ENCODE measurements at regions not wholly inside any gene's neighbourhood (a gene's known extent, or its start where the extent isn't known, plus 50 kb on each side); places are given as distances from the start of the nearest gene placed in this dataset.
A peak's percentile ranks its signal among the peaks of the same experiment; 100 is the strongest.

GRCh38 chr1:73617145-73617544, 580.8 kb downstream of the LRRIQ3 start:
- no peak for DNase-seq (ENCODE audit: low read depth, low spot score)
- in situ Hi-C loops (cut with HindIII; ENCODE audit: low pct_unique_long_range_greater_than_20kb, low sequenced_read_pairs) = no loop called here

DNA sequence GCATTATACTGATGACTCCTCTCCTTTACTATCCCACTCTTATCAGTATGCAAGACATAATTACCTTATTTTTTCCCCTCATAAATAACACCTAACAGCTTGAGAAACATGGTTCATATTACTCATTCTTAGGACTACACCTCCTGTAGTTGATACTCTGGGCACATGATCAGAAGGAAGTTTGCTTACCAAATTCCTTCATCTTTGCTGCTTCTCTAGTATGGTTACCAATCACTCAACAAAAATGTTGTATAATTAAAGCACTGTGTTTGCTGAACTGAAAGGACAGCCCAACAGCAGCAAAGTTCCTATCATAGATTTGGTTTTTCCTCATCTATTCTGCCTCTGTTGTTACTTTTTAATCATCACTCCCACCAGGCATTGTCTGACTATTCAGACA, 586.3 kb downstream of the LRRIQ3 start:
- DNase-seq (ENCODE audit: low read depth, low spot score) = no peak
- in situ Hi-C loops (cut with HindIII; ENCODE audit: low pct_unique_long_range_greater_than_20kb, low sequenced_read_pairs) = no loop called here

GRCh38 chr1:73604739-73605138, 593.2 kb downstream of the LRRIQ3 start:
- in situ Hi-C loops (cut with HindIII; ENCODE audit: low pct_unique_long_range_greater_than_20kb, low sequenced_read_pairs) = no loop called here
- DNase-seq (ENCODE audit: low read depth, low spot score) = peak; percentile 84

DNA sequence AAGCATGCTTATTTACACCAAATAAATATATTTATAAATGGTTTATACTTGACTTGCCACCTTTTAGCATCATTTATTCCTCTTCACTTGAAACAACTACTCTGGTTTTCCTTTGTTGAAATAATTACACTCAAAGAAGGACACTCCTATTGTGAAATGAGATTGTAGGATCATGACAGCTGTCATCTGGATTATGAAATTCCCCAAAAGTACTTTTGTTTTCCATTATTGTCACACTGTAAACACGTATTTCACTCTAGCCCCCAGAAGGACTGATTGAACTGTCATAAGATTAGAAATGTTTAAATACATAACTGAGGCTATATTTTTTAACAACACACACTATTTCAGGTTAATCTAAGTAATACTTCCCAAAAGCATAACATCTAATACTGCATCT, 593.8 kb downstream of the LRRIQ3 start:
- no peak for DNase-seq (ENCODE audit: low read depth, low spot score)
- in situ Hi-C loops (cut with HindIII; ENCODE audit: low pct_unique_long_range_greater_than_20kb, low sequenced_read_pairs) = no loop called here

DNA sequence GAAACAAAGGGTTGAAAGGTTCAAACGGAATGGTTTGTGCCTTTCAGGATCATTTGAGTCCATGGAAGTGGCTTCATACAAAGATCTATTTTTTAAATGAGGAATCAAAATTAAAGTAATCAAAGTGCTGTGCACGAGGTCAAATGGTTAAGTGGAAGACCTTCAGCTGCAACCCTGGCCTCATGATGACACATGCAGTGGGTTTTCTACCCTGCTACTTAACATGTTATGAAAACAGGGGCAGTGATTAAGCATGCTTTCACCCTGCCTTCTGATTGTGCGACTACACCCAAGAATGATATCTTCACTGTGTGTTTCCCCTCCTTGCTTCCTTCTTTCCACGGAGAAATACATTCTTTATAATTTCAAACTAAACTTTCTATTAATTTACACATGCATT, 604.2 kb downstream of the LRRIQ3 start:
- in situ Hi-C loops (cut with HindIII; ENCODE audit: low pct_unique_long_range_greater_than_20kb, low sequenced_read_pairs) = no loop called here
- no peak for DNase-seq (ENCODE audit: low read depth, low spot score)

DNA sequence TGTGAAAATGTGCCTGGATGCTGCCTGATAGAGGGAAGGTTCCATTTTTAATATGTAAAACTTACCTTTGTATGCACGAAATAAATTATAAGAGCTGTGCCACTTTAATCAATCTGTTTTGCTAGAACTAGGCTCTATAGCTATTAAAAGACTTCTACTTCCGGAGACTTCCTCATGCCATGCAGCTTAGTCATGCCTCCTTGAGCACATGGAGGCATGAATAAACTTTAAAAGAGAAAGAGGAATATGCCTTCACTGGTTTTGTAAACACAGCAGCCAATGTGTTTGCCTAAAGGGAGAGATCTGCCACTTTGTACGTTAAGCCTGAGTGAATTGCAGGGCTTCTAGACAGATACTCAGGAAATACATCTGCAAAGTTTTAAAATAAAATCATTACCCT, 604.6 kb downstream of the LRRIQ3 start:
- peak; percentile 41 for DNase-seq (ENCODE audit: low read depth, low spot score)
- in situ Hi-C loops (cut with HindIII; ENCODE audit: low pct_unique_long_range_greater_than_20kb, low sequenced_read_pairs) = no loop called here

- in situ Hi-C loops (cut with HindIII; ENCODE audit: low pct_unique_long_range_greater_than_20kb, low sequenced_read_pairs) = no loop called here
Observed at GRCh38 chr1:73587080-73587479, 610.9 kb downstream of the LRRIQ3 start.

DNA sequence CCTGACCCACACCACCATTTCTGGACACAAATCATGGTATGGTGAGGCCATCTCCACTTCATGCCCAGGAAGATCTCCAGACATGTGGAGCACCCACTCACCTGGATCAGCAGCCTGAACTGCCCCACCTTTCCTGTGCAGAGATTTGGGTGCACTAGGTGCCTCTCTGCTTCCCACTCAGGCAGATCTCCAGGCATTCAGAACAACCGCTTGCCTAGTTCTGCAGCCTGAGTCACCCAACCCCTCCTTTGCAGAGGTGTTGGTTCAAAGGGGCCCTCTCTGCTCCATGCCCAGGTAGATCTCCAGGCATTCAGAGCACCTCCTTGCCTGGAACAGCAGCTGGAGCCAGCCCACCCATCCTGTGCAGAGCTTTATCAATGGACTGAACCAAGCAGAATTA, 620.8 kb downstream of the LRRIQ3 start:
- no peak for DNase-seq (ENCODE audit: low read depth, low spot score)
- in situ Hi-C loops (cut with HindIII; ENCODE audit: low pct_unique_long_range_greater_than_20kb, low sequenced_read_pairs) = no loop called here

More at GRCh38 chr1:73587080-73587479, 610.9 kb downstream of the LRRIQ3 start:
- DNase-seq (ENCODE audit: low read depth, low spot score) = no peak

- in situ Hi-C loops (cut with HindIII; ENCODE audit: low pct_unique_long_range_greater_than_20kb, low sequenced_read_pairs) = no loop called here
- peak; percentile 35 for DNase-seq (ENCODE audit: low read depth, low spot score)
Observed at GRCh38 chr1:73576083-73576482, 621.9 kb downstream of the LRRIQ3 start.

DNA sequence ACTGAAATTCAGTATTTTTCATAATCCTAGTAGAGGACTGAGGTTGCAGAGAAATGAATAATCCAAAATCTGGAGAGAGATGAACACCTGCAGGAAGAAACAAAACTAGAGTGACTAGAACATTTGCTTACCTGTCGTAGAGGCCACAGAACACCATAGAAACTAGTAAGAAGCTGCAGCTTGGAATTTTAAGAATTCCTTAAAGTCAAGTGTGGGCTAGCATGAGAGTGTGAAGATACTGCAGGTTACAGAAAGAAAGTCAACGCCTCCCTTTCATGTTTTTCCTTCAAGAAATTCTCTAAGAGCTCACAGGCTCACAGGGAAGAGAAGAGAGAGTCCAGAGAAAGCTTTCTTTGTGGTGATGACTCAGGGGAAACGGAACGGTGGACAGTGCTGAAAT, 633.7 kb downstream of the LRRIQ3 start:
- DNase-seq (ENCODE audit: low read depth, low spot score) = no peak
- in situ Hi-C loops (cut with HindIII; ENCODE audit: low pct_unique_long_range_greater_than_20kb, low sequenced_read_pairs) = no loop called here

DNA sequence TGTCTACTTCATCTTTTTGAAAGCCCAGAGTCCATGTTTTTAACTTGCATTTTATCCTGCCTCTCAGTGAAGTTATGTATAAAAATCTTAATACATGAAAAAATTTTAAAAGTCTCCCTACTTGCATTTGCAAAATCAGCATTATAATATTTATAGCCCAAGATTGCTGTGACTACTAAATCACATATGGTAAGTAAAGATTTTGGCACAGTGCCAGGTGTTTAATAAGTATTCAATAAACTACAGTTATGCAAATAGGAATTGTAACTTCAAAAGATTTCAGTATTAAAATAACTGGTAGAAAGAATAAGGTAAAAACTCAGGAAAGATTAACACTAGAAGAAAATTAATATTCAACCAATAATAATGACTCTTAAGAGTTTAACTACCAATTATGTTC, 641.7 kb downstream of the LRRIQ3 start:
- in situ Hi-C loops (cut with HindIII; ENCODE audit: low pct_unique_long_range_greater_than_20kb, low sequenced_read_pairs) = no loop called here
- DNase-seq (ENCODE audit: low read depth, low spot score) = no peak

GRCh38 chr1:73537400-73537799, 660.6 kb downstream of the LRRIQ3 start:
- in situ Hi-C loops (cut with HindIII; ENCODE audit: low pct_unique_long_range_greater_than_20kb, low sequenced_read_pairs) = no loop called here
- no peak for DNase-seq (ENCODE audit: low read depth, low spot score)

- DNase-seq (ENCODE audit: low read depth, low spot score) = no peak
- in situ Hi-C loops (cut with HindIII; ENCODE audit: low pct_unique_long_range_greater_than_20kb, low sequenced_read_pairs) = no loop called here
Observed at GRCh38 chr1:73517603-73518191, 680.3 kb downstream of the LRRIQ3 start.

DNA sequence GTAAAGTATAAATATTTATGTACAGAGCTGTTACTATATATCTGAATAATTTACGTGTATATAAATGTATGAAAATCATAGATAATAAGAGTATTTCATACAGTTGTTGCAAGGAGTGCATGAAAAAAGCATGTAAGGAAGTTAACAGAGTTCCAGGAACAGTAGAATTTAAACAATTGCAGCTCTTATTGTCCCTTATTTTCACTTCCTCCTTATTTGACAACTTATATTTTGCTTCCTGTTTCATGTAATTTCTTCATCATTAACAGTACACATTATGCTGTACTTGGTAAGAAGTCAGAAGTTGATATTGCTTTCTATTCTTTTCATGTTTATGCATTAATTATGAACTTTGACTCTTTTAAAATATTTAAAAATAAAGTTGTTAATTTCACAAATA, 681.5 kb downstream of the LRRIQ3 start:
- in situ Hi-C loops (cut with HindIII; ENCODE audit: low pct_unique_long_range_greater_than_20kb, low sequenced_read_pairs) = no loop called here
- DNase-seq (ENCODE audit: low read depth, low spot score) = no peak

- in situ Hi-C loops (cut with HindIII; ENCODE audit: low pct_unique_long_range_greater_than_20kb, low sequenced_read_pairs) = no loop called here
- DNase-seq (ENCODE audit: low read depth, low spot score) = no peak
Observed at GRCh38 chr1:73511038-73511437, 686.9 kb downstream of the LRRIQ3 start.

DNA sequence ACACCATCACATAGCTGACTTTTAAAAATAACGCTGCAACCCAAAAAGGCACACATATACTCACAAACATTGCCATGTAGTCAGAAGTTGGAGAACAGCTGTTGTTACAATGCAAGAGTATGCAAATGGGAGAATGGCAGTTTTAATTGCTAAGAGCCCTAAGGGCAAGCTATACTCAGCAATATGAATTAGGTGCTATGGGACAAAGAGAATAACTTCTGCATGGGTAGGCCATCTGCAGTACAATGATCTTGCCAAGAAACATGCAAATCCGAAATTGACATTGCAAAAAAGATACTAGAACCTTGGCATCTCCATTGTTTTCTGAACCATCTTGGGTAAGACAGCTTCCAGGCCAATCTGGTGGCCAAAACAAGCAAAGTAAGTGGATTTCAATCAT, 697.8 kb downstream of the LRRIQ3 start:
- DNase-seq (ENCODE audit: low read depth, low spot score) = no peak
- in situ Hi-C loops (cut with HindIII; ENCODE audit: low pct_unique_long_range_greater_than_20kb, low sequenced_read_pairs) = no loop called here

DNA sequence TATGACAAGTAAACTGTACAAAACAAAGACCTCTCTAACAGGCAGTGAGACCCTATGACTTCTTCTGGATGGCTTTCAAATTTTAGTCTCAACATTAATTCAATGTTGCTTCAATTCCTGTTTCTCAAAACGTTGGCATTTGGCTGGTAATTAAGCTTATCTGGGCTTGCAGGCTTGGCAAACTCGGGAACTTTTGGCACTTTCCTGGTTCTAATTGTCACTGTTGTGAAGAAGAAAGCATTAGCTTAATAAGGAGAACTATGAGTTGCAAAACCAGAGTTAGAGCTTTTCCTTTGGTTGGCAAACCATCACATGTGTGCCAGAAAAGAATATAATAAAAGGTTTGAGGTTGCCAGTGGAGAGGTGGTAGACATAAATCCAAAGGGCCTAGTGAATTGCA, 698.3 kb downstream of the LRRIQ3 start:
- in situ Hi-C loops (cut with HindIII; ENCODE audit: low pct_unique_long_range_greater_than_20kb, low sequenced_read_pairs) = no loop called here
- DNase-seq (ENCODE audit: low read depth, low spot score) = no peak

DNA sequence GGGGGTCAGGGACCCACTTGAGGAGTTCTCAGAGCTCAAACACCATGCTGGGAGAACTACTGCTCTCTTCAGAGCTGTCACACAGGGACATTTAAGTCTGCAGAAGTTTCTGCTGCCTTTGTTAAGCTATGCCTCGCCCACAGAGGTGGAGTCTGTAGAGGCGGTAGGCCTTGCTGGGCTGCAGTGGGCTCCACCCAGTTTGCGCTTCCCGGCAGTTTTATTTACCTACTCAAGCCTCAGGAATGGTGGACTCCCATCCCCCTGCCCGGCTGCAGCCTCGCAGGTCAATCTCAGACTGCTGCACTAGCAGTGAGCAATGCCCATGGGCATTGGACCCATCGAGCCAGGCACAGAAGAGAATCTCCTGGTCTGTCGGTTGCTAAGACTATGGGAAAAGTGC, 706.4 kb downstream of the LRRIQ3 start:
- in situ Hi-C loops (cut with HindIII; ENCODE audit: low pct_unique_long_range_greater_than_20kb, low sequenced_read_pairs) = no loop called here
- no peak for DNase-seq (ENCODE audit: low read depth, low spot score)

- DNase-seq (ENCODE audit: low read depth, low spot score) = no peak
- in situ Hi-C loops (cut with HindIII; ENCODE audit: low pct_unique_long_range_greater_than_20kb, low sequenced_read_pairs) = no loop called here
Observed at GRCh38 chr1:73475316-73475870, 722.6 kb downstream of the LRRIQ3 start.

- peak; percentile 48 for DNase-seq (ENCODE audit: low read depth, low spot score)
- in situ Hi-C loops (cut with HindIII; ENCODE audit: low pct_unique_long_range_greater_than_20kb, low sequenced_read_pairs) = no loop called here
Observed at GRCh38 chr1:73472810-73473209, 725.2 kb downstream of the LRRIQ3 start.
